T-helper 17 cell (primary cell): ENCODE measurements at regions not wholly inside any gene's neighbourhood (a gene's known extent, or its start where the extent isn't known, plus 50 kb on each side); places are given as distances from the start of the nearest gene placed in this dataset.

Experiments
- ATAC-seq: fragments of 150-1000 bp; cut with Tn5 transposase; 2 replicates; pipeline ENCODE4 v1.10.0; 2021; ENCODE audit warnings: mild to moderate bottlenecking, moderate library complexity
- DNase-seq, 3 donors: peaks; one replicate each; pipeline versions ENCODE4 v3.0.0 to v3.0.0-alpha.2; 2020 to 2021
- H3K9me3 ChIP-seq: one replicate; pipeline ENCODE4 v1.7.0; 2013; ENCODE audit warnings: low read length, mild to moderate bottlenecking; ENCODE audit not compliant: control insufficient read depth, poor library complexity, severe bottlenecking
- H3K27ac Mint-ChIP-seq: one replicate; pipeline ENCODE4 v1.8.0; 2022; ENCODE audit warnings: mild to moderate bottlenecking, moderate library complexity, mixed read lengths
- H3K27me3 Mint-ChIP-seq: one replicate; pipeline ENCODE4 v1.8.0; 2022; ENCODE audit warnings: mixed read lengths
- H3K36me3 Mint-ChIP-seq: one replicate; pipeline ENCODE4 v1.8.0; 2022; ENCODE audit warnings: low read depth, mixed read lengths
- H3K4me1 Mint-ChIP-seq: one replicate; pipeline ENCODE4 v1.8.0; 2022; ENCODE audit warnings: mild to moderate bottlenecking, mixed read lengths
- H3K4me3 Mint-ChIP-seq: one replicate; pipeline ENCODE4 v1.8.0; 2022; ENCODE audit warnings: mild to moderate bottlenecking, moderate library complexity, mixed read lengths

DNA sequence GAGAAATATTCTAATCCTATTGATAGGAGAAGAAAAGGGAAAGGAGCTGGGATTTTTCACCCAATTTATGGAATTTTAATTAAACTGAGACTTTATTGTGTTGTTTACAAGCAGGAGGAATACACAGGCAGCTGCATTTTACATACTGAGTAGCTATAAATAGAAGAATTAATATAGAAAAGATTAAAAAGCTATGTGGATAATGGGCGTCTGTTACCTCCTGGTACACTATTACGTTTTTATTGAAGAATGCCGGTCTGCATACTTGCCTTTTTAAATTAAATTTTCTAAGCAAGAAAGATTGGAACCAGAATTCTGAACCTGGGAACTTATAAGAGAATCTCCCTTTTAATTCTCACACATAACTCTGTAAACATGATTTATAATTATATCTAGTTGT, 52.1 kb upstream of the CACHD1 start:
- no peak overlapping the region for H3K27ac Mint-ChIP-seq
- no peaks in the 10 kb centered on the region for H3K27me3 Mint-ChIP-seq
- ATAC-seq: no peak
- H3K4me3 Mint-ChIP-seq: no peak overlapping the region
- DNase-seq: no peak
- H3K36me3 Mint-ChIP-seq: no peaks in the 10 kb centered on the region
- no peaks in the 10 kb centered on the region for H3K4me1 Mint-ChIP-seq
- H3K9me3 ChIP-seq: no peaks in the 10 kb centered on the region
